Activated B cell treated with CpG ODN at 0.5 μM for 24 hours (primary cell): ENCODE measurements at regions not wholly inside any gene's neighbourhood (a gene's known extent, or its start where the extent isn't known, plus 50 kb on each side); places are given as distances from the start of the nearest gene placed in this dataset.

Source experiments
- ATAC-seq: fragments of 200-7000 bp; cut with Tn5 transposase; one replicate; pipeline ENCODE4 v1.10.0; 2021; ENCODE audit warnings: low read depth, mild to moderate bottlenecking, moderate library complexity
- CTCF ChIA-PET: fragments of 350-600 bp; sonication (Branson Sonifier 250); formaldehyde crosslinking; loops from one replicate; lab custom pipeline; 2021; ENCODE audit warnings: antibody characterized with exemption; lab: Charles Lee
- POLR2A ChIA-PET: fragments of 350-600 bp; sonication (Branson Sonifier 250); formaldehyde crosslinking; loops from one replicate; lab custom pipeline; 2021; ENCODE audit warnings: antibody characterized with exemption; lab: Charles Lee
- DNase-seq: peaks from one replicate; pipeline ENCODE4 v3.0.0; 2022
- H3K27ac Mint-ChIP-seq: one replicate; pipeline ENCODE4 v1.8.0; 2020; ENCODE audit warnings: mixed read lengths
- H3K27me3 Mint-ChIP-seq: one replicate; pipeline ENCODE4 v1.8.0; 2021; ENCODE audit warnings: mixed read lengths
- H3K36me3 Mint-ChIP-seq: one replicate; pipeline ENCODE4 v1.8.0; 2021; ENCODE audit warnings: low read depth, mixed read lengths
- H3K4me1 Mint-ChIP-seq: one replicate; pipeline ENCODE4 v1.8.0; 2021; ENCODE audit warnings: mixed read lengths
- H3K4me3 Mint-ChIP-seq: one replicate; pipeline ENCODE4 v1.8.0; 2020; ENCODE audit warnings: mild to moderate bottlenecking, mixed read lengths
- H3K9me3 Mint-ChIP-seq: one replicate; pipeline ENCODE4 v1.8.0; 2020; ENCODE audit warnings: mixed read lengths
- intact Hi-C: fragments of 100-400 bp; cut with micrococcal nuclease; formaldehyde crosslinking; loops from one replicate; pipeline ENCODE4 v1.15.1; 2024
- TF ChIP-seq, protein P1 (sequence below): fragments of 200-600 bp; IDR thresholded peaks from one replicate; pipeline ENCODE4 v1.8.0; 2022; ENCODE audit warnings: antibody characterized with exemption, mild to moderate bottlenecking

DNA sequence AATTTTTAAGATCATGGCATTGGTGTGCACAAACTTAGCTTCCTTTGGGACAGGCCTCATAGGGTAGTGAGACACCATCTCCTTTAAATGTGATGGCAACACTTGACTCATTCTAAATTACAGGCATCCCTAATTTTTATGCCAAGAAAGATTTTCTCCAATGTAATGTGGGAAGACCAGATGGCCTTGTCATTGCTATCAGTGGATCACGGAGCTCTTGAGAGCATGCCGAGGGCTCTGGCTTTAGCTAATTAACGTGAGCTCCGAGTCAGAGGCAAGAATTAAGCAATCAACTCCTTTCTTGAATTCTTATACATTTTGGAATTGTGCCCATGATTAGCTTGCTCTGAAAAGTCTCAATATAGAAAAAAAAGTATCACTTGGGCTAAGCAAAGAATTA, 215.8 kb downstream of the LRRC70 start:
- no peak overlapping the region for H3K4me3 Mint-ChIP-seq
- peaks cover 18% of the 10 kb centered on the region for H3K9me3 Mint-ChIP-seq
- H3K27me3 Mint-ChIP-seq: no peaks in the 10 kb centered on the region
- H3K27ac Mint-ChIP-seq: no peak overlapping the region
- intact Hi-C loops: no loop called here
- no peaks in the 10 kb centered on the region for H3K36me3 Mint-ChIP-seq
- no peak for DNase-seq
- TF ChIP-seq, protein P1, sequence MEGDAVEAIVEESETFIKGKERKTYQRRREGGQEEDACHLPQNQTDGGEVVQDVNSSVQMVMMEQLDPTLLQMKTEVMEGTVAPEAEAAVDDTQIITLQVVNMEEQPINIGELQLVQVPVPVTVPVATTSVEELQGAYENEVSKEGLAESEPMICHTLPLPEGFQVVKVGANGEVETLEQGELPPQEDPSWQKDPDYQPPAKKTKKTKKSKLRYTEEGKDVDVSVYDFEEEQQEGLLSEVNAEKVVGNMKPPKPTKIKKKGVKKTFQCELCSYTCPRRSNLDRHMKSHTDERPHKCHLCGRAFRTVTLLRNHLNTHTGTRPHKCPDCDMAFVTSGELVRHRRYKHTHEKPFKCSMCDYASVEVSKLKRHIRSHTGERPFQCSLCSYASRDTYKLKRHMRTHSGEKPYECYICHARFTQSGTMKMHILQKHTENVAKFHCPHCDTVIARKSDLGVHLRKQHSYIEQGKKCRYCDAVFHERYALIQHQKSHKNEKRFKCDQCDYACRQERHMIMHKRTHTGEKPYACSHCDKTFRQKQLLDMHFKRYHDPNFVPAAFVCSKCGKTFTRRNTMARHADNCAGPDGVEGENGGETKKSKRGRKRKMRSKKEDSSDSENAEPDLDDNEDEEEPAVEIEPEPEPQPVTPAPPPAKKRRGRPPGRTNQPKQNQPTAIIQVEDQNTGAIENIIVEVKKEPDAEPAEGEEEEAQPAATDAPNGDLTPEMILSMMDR: no peak
- no peaks in the 10 kb centered on the region for H3K4me1 Mint-ChIP-seq
- CTCF ChIA-PET: no interaction called here
- ATAC-seq: no peak
- POLR2A ChIA-PET: no interaction called here

- no peaks in the 10 kb centered on the region for H3K9me3 Mint-ChIP-seq
- ChIA-PET CTCF (no interaction called here), POLR2A (no interaction called here)
- H3K4me3 Mint-ChIP-seq: no peak overlapping the region
- intact Hi-C loops: no loop called here
- ATAC-seq: no peak
- H3K27me3 Mint-ChIP-seq: no peaks in the 10 kb centered on the region
- H3K27ac Mint-ChIP-seq: no peak overlapping the region
- no peaks in the 10 kb centered on the region for H3K36me3 Mint-ChIP-seq
- TF ChIP-seq, protein P1: no peak
- DNase-seq: no peak
- no peaks in the 10 kb centered on the region for H3K4me1 Mint-ChIP-seq
Observed at GRCh38 chr5:62791059-62791458, 212.4 kb downstream of the LRRC70 start.

GRCh38 chr5:62790348-62790747, 211.7 kb downstream of the LRRC70 start:
- H3K36me3 Mint-ChIP-seq: no peaks in the 10 kb centered on the region
- H3K4me3 Mint-ChIP-seq: no peak overlapping the region
- H3K9me3 Mint-ChIP-seq: no peaks in the 10 kb centered on the region
- TF ChIP-seq, protein P1: no peak
- H3K4me1 Mint-ChIP-seq: no peaks in the 10 kb centered on the region
- H3K27me3 Mint-ChIP-seq: no peaks in the 10 kb centered on the region
- ATAC-seq (no peak), DNase-seq (no peak)
- no peak overlapping the region for H3K27ac Mint-ChIP-seq
- CTCF ChIA-PET: interaction anchor here (1.3 kb wide), 1 partner anchor 11 kb away, joined by 3 read pairs; no protein-coding TSS in a partner anchor
- POLR2A ChIA-PET: no interaction called here
- intact Hi-C loops: no loop called here

DNA sequence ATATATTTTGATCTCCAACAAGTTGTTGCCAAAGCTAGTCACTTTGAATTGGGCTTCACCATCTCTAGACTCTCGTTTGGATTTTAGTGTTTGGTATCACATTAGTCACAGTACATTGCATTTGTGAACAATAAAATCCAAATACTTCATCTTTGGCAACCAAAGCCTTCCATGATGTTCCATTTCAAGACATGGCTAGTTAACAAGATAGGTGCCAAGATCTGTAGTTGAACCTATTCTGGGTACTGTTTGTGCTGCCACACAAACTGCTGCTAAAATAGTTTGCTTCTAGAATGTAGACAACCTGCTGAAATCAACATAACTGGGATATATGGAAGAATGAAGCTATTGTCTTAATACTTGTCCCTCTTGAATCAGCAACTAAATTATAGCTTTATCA, 207.5 kb downstream of the LRRC70 start:
- no peak for DNase-seq
- Mint-ChIP-seq H3K27ac (no peak overlapping the region), H3K9me3 (peaks cover 3% of the 10 kb centered on the region), H3K27me3 (no peaks in the 10 kb centered on the region), H3K4me1 (no peaks in the 10 kb centered on the region), H3K4me3 (no peak overlapping the region), H3K36me3 (no peaks in the 10 kb centered on the region)
- TF ChIP-seq, protein P1: no peak
- POLR2A ChIA-PET: no interaction called here
- intact Hi-C loops: no loop called here
- no peak for ATAC-seq
- CTCF ChIA-PET: no interaction called here

- CTCF ChIA-PET: no interaction called here
- intact Hi-C loops: no loop called here
- DNase-seq (no peak), ATAC-seq (no peak)
- Mint-ChIP-seq H3K4me1 (no peaks in the 10 kb centered on the region), H3K36me3 (no peaks in the 10 kb centered on the region), H3K27ac (no peak overlapping the region), H3K9me3 (peaks cover 3% of the 10 kb centered on the region), H3K4me3 (no peak overlapping the region), H3K27me3 (no peaks in the 10 kb centered on the region)
- POLR2A ChIA-PET: no interaction called here
- TF ChIP-seq, protein P1: no peak
Observed at GRCh38 chr5:62785588-62785987, 207.0 kb downstream of the LRRC70 start.
